GM12878 (cell line): ENCODE measurements at regions not wholly inside any gene's neighbourhood (a gene's known extent, or its start where the extent isn't known, plus 50 kb on each side); places are given as distances from the start of the nearest gene placed in this dataset.

Experiments
- ATAC-seq: fragments of 200-7000 bp; cut with Tn5 transposase; 3 replicates; pipeline ENCODE4 v1.9.1; 2020; ENCODE audit warnings: mild to moderate bottlenecking, moderate library complexity
- BruUV-seq: library from RNA; stranded (reverse); fragments of 400-500 nt; replicated peaks from 2 replicates; lab custom pipeline; 2021; lab: Mats Ljungman, UMichigan
- CTCF ChIA-PET: fragments of 300-600 bp; sonication (Branson Sonifier 250); formaldehyde crosslinking; extraction: SDS; loops from one replicate; lab custom pipeline; 2021; ENCODE audit warnings: inconsistent platforms; lab: Yijun Ruan, JAX
- POLR2A ChIA-PET: fragments of 350-600 bp; formaldehyde crosslinking; extraction: SDS; loops from one replicate; lab custom pipeline; 2021; ENCODE audit warnings: inconsistent platforms; lab: Charles Lee
- RAD21 ChIA-PET: fragments of 300-600 bp; sonication (Branson Sonifier 250); formaldehyde crosslinking; loops from one replicate; lab custom pipeline; 2023; ENCODE audit warnings: antibody characterized with exemption; ENCODE audit not compliant: unreplicated experiment; lab: Charles Lee
- SMC1A ChIA-PET: fragments of 300-600 bp; sonication (Branson Sonifier 250); formaldehyde crosslinking; loops from one replicate; lab custom pipeline; 2023; ENCODE audit not compliant: unreplicated experiment, uncharacterized antibody; lab: Charles Lee
- DNase-seq: peaks from one replicate; pipeline ENCODE4 v3.0.0-alpha.2; 2011; ENCODE audit warnings: low read depth, low spot score
- FAIRE-seq: peaks from 3 replicates; lab custom pipeline; 2011; peaks lifted over from hg19 to GRCh38; lab: Jason Lieb, UNC
- H2AFZ ChIP-seq: 2 replicates; pipeline ENCODE4 v1.6.0; 2011; ENCODE audit warnings: low read depth, low read length, control low read depth; ENCODE audit not compliant: control insufficient read depth
- H3K27ac ChIP-seq: 2 replicates; pipeline ENCODE4 v1.5.1; 2011; ENCODE audit warnings: control low read depth; ENCODE audit not compliant: control insufficient read depth, insufficient read depth
- H3K27me3 ChIP-seq, 2 experiments: replicated peaks in 1 of 2; 2 replicates each; pipeline versions ENCODE4 v1.6.0 to v1.6.1; 2011; ENCODE audit warnings: low read length in 1 of 2; ENCODE audit not compliant: control insufficient read depth in 2 of 2, insufficient read depth in 2 of 2
- H3K36me3 ChIP-seq, 2 experiments: 2 replicates each; pipeline ENCODE4 v1.5.1; 2011; ENCODE audit warnings: low read length in 1 of 2; ENCODE audit not compliant: control insufficient read depth in 2 of 2, insufficient read depth in 2 of 2
- H3K4me1 ChIP-seq: 2 replicates; pipeline ENCODE4 v1.6.1; 2011; ENCODE audit warnings: mild to moderate bottlenecking, low read length, moderate library complexity, mixed read lengths; ENCODE audit not compliant: control insufficient read depth, insufficient read depth
- H3K4me2 ChIP-seq: 2 replicates; pipeline ENCODE4 v1.6.0; 2011; ENCODE audit warnings: control low read depth; ENCODE audit not compliant: control insufficient read depth, insufficient read depth
- H3K4me3 ChIP-seq: fragments of 200-600 bp; sonication (generic); 2 replicates; pipeline ENCODE4 v1.5.1; 2016
- H3K79me2 ChIP-seq: 2 replicates; pipeline ENCODE4 v1.6.0; 2011; ENCODE audit warnings: low read length; ENCODE audit not compliant: control insufficient read depth, insufficient read depth
- H3K9ac ChIP-seq: 2 replicates; pipeline ENCODE4 v1.8.0; 2011; ENCODE audit warnings: low read length, control low read depth, mixed read lengths; ENCODE audit not compliant: control insufficient read depth, insufficient read depth
- H3K9me3 ChIP-seq: replicated peaks from 3 replicates; pipeline ENCODE4 v1.5.1; 2011; ENCODE audit warnings: mild to moderate bottlenecking, low read length; ENCODE audit not compliant: control insufficient read depth, insufficient read depth
- H4K20me1 ChIP-seq: 2 replicates; pipeline ENCODE4 v1.6.0; 2011; ENCODE audit not compliant: control insufficient read depth, insufficient read depth
- CBX5 ChIP-seq: sonication (generic); IDR thresholded peaks from 2 replicates; pipeline ENCODE4 v1.6.1; 2016; ENCODE audit warnings: low read depth, moderate library complexity, mild to moderate bottlenecking, inconsistent platforms
- CREB1 ChIP-seq: IDR thresholded peaks from 2 replicates; pipeline ENCODE4 v1.6.1; 2012; ENCODE audit warnings: low read depth, mild to moderate bottlenecking, inconsistent platforms
- MTA3 ChIP-seq: IDR thresholded peaks from 2 replicates; pipeline ENCODE4 v1.6.1; 2012; ENCODE audit warnings: low read length, inconsistent platforms, borderline replicate concordance
- POLR2AphosphoS2 ChIP-seq: IDR thresholded peaks from 2 replicates; pipeline ENCODE4 v1.6.1; 2011; ENCODE audit warnings: low read depth, mild to moderate bottlenecking, low read length, improper control_type of control experiment, moderate library complexity
- WRNIP1 ChIP-seq: IDR thresholded peaks from 2 replicates; pipeline ENCODE4 v1.6.1; 2011; ENCODE audit warnings: low read depth, low read length, improper control_type of control experiment, borderline replicate concordance
- ZSCAN29 ChIP-seq: fragments of 450-650 bp; IDR thresholded peaks from 2 replicates; pipeline ENCODE4 v1.6.1; 2017; ENCODE audit warnings: mild to moderate bottlenecking, moderate library complexity
- WGBS: methylation state at CpG from one replicate; pipeline ENCODE4 v1.1.6; 2016; ENCODE audit warnings: low lambda C conversion rate; ENCODE audit not compliant: insufficient replicate concordance, insufficient coverage; ENCODE audit errors: missing lambda C conversion rate; 5-methylcytosine and 5-hydroxymethylcytosine counted together
- in situ Hi-C: fragments of 300-500 bp; cut with MboI; formaldehyde crosslinking; loops from 9 replicates; pipeline ENCODE4 v1.14.3; 2018; ENCODE audit warnings: mixed read lengths
- intact Hi-C: fragments of 100-400 bp; cut with micrococcal nuclease; formaldehyde crosslinking; loops from one replicate; pipeline ENCODE4 v1.14.2; 2022; ENCODE audit not compliant: unreplicated experiment

GRCh38 chr2:200181755-200182154 lies 124.7 kb upstream of the SPATS2L start:
- POLR2A ChIA-PET = no interaction called here
- Histone ChIP-seq H3K9me3 (no peaks in the 10 kb centered on the region), H3K27me3 (no peaks in the 10 kb centered on the region; a peak in 1 of 4 replicates), H3K4me2 (no peak overlapping the region), H3K36me3 (no peaks in the 10 kb centered on the region), H3K27ac (no peak overlapping the region), H2AFZ (no peak overlapping the region), H3K9ac (no peak overlapping the region), H3K4me3 (no peak overlapping the region), H3K4me1 (no peaks in the 10 kb centered on the region), H3K79me2 (no peaks in the 10 kb centered on the region), H4K20me1 (no peaks in the 10 kb centered on the region)
- intact Hi-C loops (no loop called here), in situ Hi-C loops (no loop called here)
- FAIRE-seq = no peak
- WGBS = 24% methylated on average over 5 of the region's 5 CpGs
- TF ChIP-seq POLR2AphosphoS2 (no peak), MTA3 (no peak), ZSCAN29 (no peak), WRNIP1 (no peak), CREB1 (no peak)
- CTCF ChIA-PET = interaction anchor here (0.7 kb wide), 1 partner anchor 62 kb away, joined by 3 read pairs; no protein-coding TSS in a partner anchor
- no peak for ATAC-seq
- BruUV-seq = no TSS peak
- SMC1A ChIA-PET = interaction anchor here (0.7 kb wide), 1 partner anchor 197 kb away, joined by 3 read pairs; no protein-coding TSS in a partner anchor
- DNase-seq = no peak
- RAD21 ChIA-PET = interaction anchor here (1.1 kb wide), 1 partner anchor 299 kb away, joined by 4 read pairs; no protein-coding TSS in a partner anchor

- H4K20me1 ChIP-seq = no peaks in the 10 kb centered on the region
- H3K4me2 ChIP-seq = no peak overlapping the region
- no peak overlapping the region for H2AFZ ChIP-seq
- WGBS = 40% methylated on average over 8 of the region's 8 CpGs
- no peak overlapping the region for H3K9ac ChIP-seq
- H3K4me3 ChIP-seq = no peak overlapping the region
- no TSS peak for BruUV-seq
- ChIA-PET RAD21 (no interaction called here), SMC1A (no interaction called here), CTCF (no interaction called here), POLR2A (interaction anchor here (0.6 kb wide), 1 partner anchor 101 kb away, joined by 3 read pairs; no protein-coding TSS in a partner anchor)
- ATAC-seq (no peak), FAIRE-seq (no peak), DNase-seq (no peak)
- in situ Hi-C loops (no loop called here), intact Hi-C loops (no loop called here)
- no peak overlapping the region for H3K27ac ChIP-seq
- no peaks in the 10 kb centered on the region for H3K4me1 ChIP-seq
- H3K36me3 ChIP-seq = no peaks in the 10 kb centered on the region
- H3K79me2 ChIP-seq = no peaks in the 10 kb centered on the region
- no peaks in the 10 kb centered on the region for H3K9me3 ChIP-seq
- no peak for TF ChIP-seq POLR2AphosphoS2
- TF ChIP-seq CBX5 = no peak
- H3K27me3 ChIP-seq = no peaks in the 10 kb centered on the region; a peak in 1 of 4 replicates
These were observed 121.5 kb upstream of the SPATS2L start for GRCh38 chr2:200184748-200185627.
